Left colon (tissue), 2 donors: ENCODE measurements at regions not wholly inside any gene's neighbourhood (a gene's known extent, or its start where the extent isn't known, plus 50 kb on each side); places are given as distances from the start of the nearest gene placed in this dataset.
A peak's percentile ranks its signal among the peaks of the same experiment; 100 is the strongest.
"Not testable (repeated sequence)": the region's sequence is repeated elsewhere in the genome, so short reads cannot be mapped to it uniquely, and the experiment has no call there.

Source experiments
- ATAC-seq: fragments of 200-7000 bp; cut with Tn5 transposase; one replicate; pipeline ENCODE4 v1.9.1; 2020; ENCODE audit warnings: mild to moderate bottlenecking, moderate library complexity
- DNase-seq, 2 donors: peaks; one replicate each; pipeline ENCODE4 v3.0.0-alpha.2; 2020
- intact Hi-C, 2 donors: fragments of 100-400 bp; cut with DNase I in 1 of 2; cut with micrococcal nuclease in 1 of 2; formaldehyde crosslinking; loops; one replicate each; pipeline versions ENCODE4 v1.11.2 to v1.14.0; 2022; cut with DNase I, micrococcal nuclease
- donor health status: DM: no; HTN: no; CAD: no.
- donor health status: DM: yes; HTN: yes; CAD: no.

- intact Hi-C loops: no loop called here
- no peak for DNase-seq
- ATAC-seq: no peak
These were observed 522.4 kb upstream of the NAALADL2 start for GRCh38 chr3:174336784-174337183.

GRCh38 chr3:174337227-174337626 lies 521.9 kb upstream of the NAALADL2 start:
- intact Hi-C loops: no loop called here
- ATAC-seq (no peak), DNase-seq (no peak)

GRCh38 chr3:174340624-174341587 lies 518.2 kb upstream of the NAALADL2 start:
- intact Hi-C loops: no loop called here
- DNase-seq (no peak), ATAC-seq (no peak)

GRCh38 chr3:174342171-174342570 lies 517.0 kb upstream of the NAALADL2 start:
- intact Hi-C loops: no loop called here
- ATAC-seq: no peak
- DNase-seq: no peak

GRCh38 chr3:174342941-174343501 lies 516.1 kb upstream of the NAALADL2 start:
- no peak for ATAC-seq
- DNase-seq: no peak
- intact Hi-C loops: no loop called here

- intact Hi-C loops: no loop called here
- DNase-seq (no peak), ATAC-seq (no peak)
These were observed 513.0 kb upstream of the NAALADL2 start for GRCh38 chr3:174346141-174346540.

GRCh38 chr3:174346571-174346970 lies 512.6 kb upstream of the NAALADL2 start:
- DNase-seq (no peak), ATAC-seq (no peak)
- intact Hi-C loops: no loop called here

GRCh38 chr3:174347474-174348138 lies 511.5 kb upstream of the NAALADL2 start:
- no peak for ATAC-seq
- intact Hi-C loops: no loop called here
- DNase-seq: no peak

GRCh38 chr3:174352227-174352626 lies 506.9 kb upstream of the NAALADL2 start:
- intact Hi-C loops: no loop called here
- ATAC-seq (no peak), DNase-seq (no peak)

GRCh38 chr3:174355505-174355904 lies 503.6 kb upstream of the NAALADL2 start:
- intact Hi-C loops: no loop called here
- DNase-seq: no peak
- ATAC-seq: peak; percentile 71

GRCh38 chr3:174356596-174356995 lies 502.5 kb upstream of the NAALADL2 start:
- no peak for ATAC-seq
- intact Hi-C loops: no loop called here
- DNase-seq: no peak

- ATAC-seq: no peak
- intact Hi-C loops: no loop called here
- DNase-seq: no peak
These were observed 500.9 kb upstream of the NAALADL2 start for GRCh38 chr3:174358252-174358651.

- ATAC-seq (no peak), DNase-seq (no peak)
- intact Hi-C loops: no loop called here
These were observed 496.6 kb upstream of the NAALADL2 start for GRCh38 chr3:174362556-174362955.

- no peak for ATAC-seq
- intact Hi-C loops: no loop called here
- no peak for DNase-seq
These were observed 495.9 kb upstream of the NAALADL2 start for GRCh38 chr3:174363256-174363655.

GRCh38 chr3:174365796-174366195 lies 493.3 kb upstream of the NAALADL2 start:
- DNase-seq: no peak
- intact Hi-C loops: no loop called here
- ATAC-seq: no peak

- intact Hi-C loops, ATAC-seq, DNase-seq: not testable (repeated sequence)
These were observed 492.2 kb upstream of the NAALADL2 start for GRCh38 chr3:174366904-174367303.

- ATAC-seq (no peak), DNase-seq (no peak)
- intact Hi-C loops: no loop called here
These were observed 482.8 kb upstream of the NAALADL2 start for GRCh38 chr3:174376346-174376745.

- DNase-seq: no peak
- intact Hi-C loops: no loop called here
- ATAC-seq: no peak
These were observed 482.0 kb upstream of the NAALADL2 start for GRCh38 chr3:174377096-174377495.

GRCh38 chr3:174377684-174378083 lies 481.4 kb upstream of the NAALADL2 start:
- DNase-seq (no peak), ATAC-seq (no peak)
- intact Hi-C loops: no loop called here

GRCh38 chr3:174382878-174383277 lies 476.3 kb upstream of the NAALADL2 start:
- intact Hi-C loops: no loop called here
- ATAC-seq (no peak), DNase-seq (no peak)
